Mucosa of gallbladder (tissue), 1 donor: ENCODE measurements at regions not wholly inside any gene's neighbourhood (a gene's known extent, or its start where the extent isn't known, plus 50 kb on each side); places are given as distances from the start of the nearest gene placed in this dataset.
"Not testable (repeated sequence)": the region's sequence is repeated elsewhere in the genome, so short reads cannot be mapped to it uniquely, and the experiment has no call there.

Source experiments
- DNase-seq: peaks from one replicate; pipeline ENCODE4 v3.0.0-alpha.2; 2020; ENCODE audit warnings: low spot score
- donor health status: DM: no; HTN: no; CAD: no.

- DNase-seq: not testable (repeated sequence)
These were observed 53.9 kb upstream of the TUSC1 start for GRCh38 chr9:25731895-25732794.
